Osteocyte (in vitro differentiated cells): ENCODE measurements at regions not wholly inside any gene's neighbourhood (a gene's known extent, or its start where the extent isn't known, plus 50 kb on each side); places are given as distances from the start of the nearest gene placed in this dataset.

Experiments
- DNase-seq: peaks from one replicate; pipeline ENCODE4 v3.0.0; 2021; ENCODE audit warnings: mixed read lengths; ENCODE audit not compliant: unreplicated experiment; ENCODE audit errors: extremely low spot score
- H3K27ac Mint-ChIP-seq: one replicate; pipeline ENCODE4 v1.8.0; 2021; ENCODE audit warnings: mild to moderate bottlenecking, mixed read lengths; ENCODE audit not compliant: unreplicated experiment
- H3K27me3 Mint-ChIP-seq: one replicate; pipeline ENCODE4 v1.8.0; 2021; ENCODE audit warnings: mixed read lengths; ENCODE audit not compliant: unreplicated experiment
- H3K36me3 Mint-ChIP-seq: one replicate; pipeline ENCODE4 v1.8.0; 2021; ENCODE audit warnings: mixed read lengths; ENCODE audit not compliant: unreplicated experiment
- H3K4me1 Mint-ChIP-seq: one replicate; pipeline ENCODE4 v1.8.0; 2021; ENCODE audit warnings: mixed read lengths; ENCODE audit not compliant: unreplicated experiment
- H3K4me3 Mint-ChIP-seq: one replicate; pipeline ENCODE4 v1.8.0; 2021; ENCODE audit warnings: mild to moderate bottlenecking, moderate library complexity, mixed read lengths; ENCODE audit not compliant: unreplicated experiment
- H3K9me3 Mint-ChIP-seq: one replicate; pipeline ENCODE4 v1.8.0; 2021; ENCODE audit warnings: mixed read lengths; ENCODE audit not compliant: unreplicated experiment
- CTCF ChIP-seq: fragments of 200-600 bp; sonication (generic); IDR thresholded peaks from 2 replicates; pipeline ENCODE4 v1.5.0; 2021; ENCODE audit warnings: antibody characterized with exemption, mild to moderate bottlenecking, moderate library complexity

GRCh38 chr3:117661818-117662095, 952.2 kb downstream of the TUSC7 start:
- no peak for DNase-seq
- TF ChIP-seq CTCF: no peak
- peaks cover 29% of the 10 kb centered on the region for H3K4me1 Mint-ChIP-seq
- H3K27ac Mint-ChIP-seq: peak overlapping the region; percentile 83
- H3K9me3 Mint-ChIP-seq: peaks cover 3% of the 10 kb centered on the region
- no peak overlapping the region for H3K4me3 Mint-ChIP-seq
- H3K27me3 Mint-ChIP-seq: peaks cover 3% of the 10 kb centered on the region
- no peaks in the 10 kb centered on the region for H3K36me3 Mint-ChIP-seq

- no peak for TF ChIP-seq CTCF
- H3K27me3 Mint-ChIP-seq: peaks cover 29% of the 10 kb centered on the region
- no peak for DNase-seq
- peaks cover 3% of the 10 kb centered on the region for H3K9me3 Mint-ChIP-seq
- H3K4me3 Mint-ChIP-seq: no peak overlapping the region
- H3K36me3 Mint-ChIP-seq: no peaks in the 10 kb centered on the region
- peaks cover 25% of the 10 kb centered on the region for H3K4me1 Mint-ChIP-seq
- no peak overlapping the region for H3K27ac Mint-ChIP-seq
Observed at GRCh38 chr3:117665296-117665695, 955.7 kb downstream of the TUSC7 start.

- TF ChIP-seq CTCF: no peak
- no peak overlapping the region for H3K27ac Mint-ChIP-seq
- no peaks in the 10 kb centered on the region for H3K36me3 Mint-ChIP-seq
- peaks cover 15% of the 10 kb centered on the region for H3K4me1 Mint-ChIP-seq
- H3K9me3 Mint-ChIP-seq: peaks cover 3% of the 10 kb centered on the region
- H3K27me3 Mint-ChIP-seq: peaks cover 31% of the 10 kb centered on the region
- H3K4me3 Mint-ChIP-seq: no peak overlapping the region
- DNase-seq: no peak
Observed at GRCh38 chr3:117666325-117666724, 956.7 kb downstream of the TUSC7 start.

GRCh38 chr3:117666812-117667211, 957.2 kb downstream of the TUSC7 start:
- Mint-ChIP-seq H3K9me3 (peaks cover 3% of the 10 kb centered on the region), H3K4me1 (peaks cover 15% of the 10 kb centered on the region), H3K27ac (no peak overlapping the region), H3K27me3 (peaks cover 33% of the 10 kb centered on the region), H3K4me3 (no peak overlapping the region), H3K36me3 (no peaks in the 10 kb centered on the region)
- DNase-seq: no peak
- no peak for TF ChIP-seq CTCF

- TF ChIP-seq CTCF: no peak
- H3K27ac Mint-ChIP-seq: no peak overlapping the region
- H3K4me3 Mint-ChIP-seq: no peak overlapping the region
- H3K36me3 Mint-ChIP-seq: no peaks in the 10 kb centered on the region
- no peaks in the 10 kb centered on the region for H3K9me3 Mint-ChIP-seq
- DNase-seq: no peak
- H3K27me3 Mint-ChIP-seq: peaks cover 33% of the 10 kb centered on the region
- peaks cover 17% of the 10 kb centered on the region for H3K4me1 Mint-ChIP-seq
Observed at GRCh38 chr3:117669774-117670173, 960.2 kb downstream of the TUSC7 start.
